HG03025 (cell line): ENCODE measurements at regions not wholly inside any gene's neighbourhood (a gene's known extent, or its start where the extent isn't known, plus 50 kb on each side); places are given as distances from the start of the nearest gene placed in this dataset.

Experiments
- ATAC-seq: cut with Tn5 transposase; IDR thresholded peaks from one replicate; pipeline ENCODE4 v1.9.1; 2021; ENCODE audit warnings: mild to moderate bottlenecking, moderate library complexity; ENCODE audit not compliant: unreplicated experiment, low FRiP score

DNA sequence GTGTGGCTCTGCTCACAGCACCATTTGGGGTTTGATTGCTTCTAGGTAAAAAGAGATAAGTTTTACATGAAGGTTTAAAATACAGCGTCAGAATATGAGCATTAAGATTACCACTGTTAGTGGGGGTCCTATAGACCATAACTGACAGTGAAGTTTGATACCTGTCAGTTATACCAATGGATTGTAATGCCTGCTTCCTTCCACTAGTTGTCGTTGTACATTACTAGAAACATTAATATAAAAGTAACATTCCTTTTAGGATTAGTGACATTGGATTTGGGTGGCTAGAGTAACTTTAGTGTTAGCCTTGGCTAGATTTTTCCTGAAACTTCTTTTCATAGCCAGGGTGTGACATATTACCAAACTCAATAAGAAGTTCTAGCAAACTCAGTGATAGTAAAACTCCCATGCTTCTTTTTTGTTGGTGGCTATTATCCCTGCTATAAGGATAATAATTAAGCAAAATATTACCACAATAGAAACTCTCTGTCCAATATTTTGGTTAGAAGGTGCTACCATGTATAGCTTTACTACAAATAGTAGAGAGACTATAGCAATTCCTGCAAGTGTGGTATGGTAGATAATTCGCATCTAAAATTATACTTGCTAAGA, 57.1 kb downstream of the FAM181B start:
- ATAC-seq, result no peak

DNA sequence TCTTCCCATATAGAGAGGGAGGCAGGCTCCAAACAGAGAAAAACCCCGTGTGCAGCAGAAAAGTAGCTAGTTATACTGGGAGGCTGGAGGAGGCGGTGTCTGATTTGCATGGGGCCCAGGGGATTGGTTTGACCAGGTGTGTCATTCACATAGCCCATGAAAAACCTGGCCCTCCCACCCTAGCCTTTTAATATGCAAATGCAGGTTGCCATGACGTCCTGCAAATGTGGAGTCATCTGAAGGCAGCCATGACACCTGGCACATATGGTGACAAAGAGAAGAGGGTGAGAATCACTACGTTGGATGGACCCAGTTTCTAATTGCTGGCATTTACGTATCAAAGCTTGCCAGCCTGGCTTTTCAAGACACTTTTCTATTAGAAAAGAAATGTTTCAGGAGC, 57.8 kb downstream of the FAM181B start:
- ATAC-seq, result no peak

DNA sequence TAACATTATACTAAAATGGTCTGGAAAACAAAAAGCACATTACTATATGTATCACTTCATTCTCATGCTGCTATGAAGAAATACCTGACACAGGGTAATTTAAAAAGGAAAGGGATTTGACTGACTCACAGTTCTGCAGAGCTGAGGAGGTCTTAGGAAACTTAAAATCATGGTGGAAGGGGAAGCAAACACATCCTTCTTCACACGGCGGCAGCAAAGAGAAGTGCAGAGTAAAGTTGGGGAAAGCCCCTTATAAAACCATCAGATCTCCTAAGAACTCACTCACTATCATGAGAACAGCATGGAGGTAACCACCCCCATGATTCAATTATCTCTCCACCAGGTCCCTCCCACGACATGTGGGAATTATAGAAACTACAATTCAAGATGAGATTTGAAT, 60.0 kb downstream of the FAM181B start:
- ATAC-seq, result no peak

DNA sequence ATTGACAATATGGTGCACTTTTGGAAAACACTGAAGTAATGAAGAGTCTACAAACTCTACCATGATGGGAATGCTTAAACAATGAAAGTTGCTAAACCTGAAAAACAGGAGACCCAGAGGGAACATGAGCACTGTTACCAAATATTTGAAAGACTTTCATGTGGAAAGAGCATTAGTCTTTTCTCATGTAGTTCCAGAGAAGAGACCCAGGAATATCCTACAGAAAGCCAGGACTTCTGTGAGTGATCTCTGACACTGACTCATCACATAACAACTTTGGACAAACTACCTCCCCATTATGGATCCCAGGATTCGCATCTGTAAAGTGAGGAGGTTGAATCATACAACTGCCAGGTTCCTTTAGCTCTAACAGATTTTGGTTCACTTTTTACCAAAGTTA, 62.2 kb downstream of the FAM181B start:
- no peak for ATAC-seq

DNA sequence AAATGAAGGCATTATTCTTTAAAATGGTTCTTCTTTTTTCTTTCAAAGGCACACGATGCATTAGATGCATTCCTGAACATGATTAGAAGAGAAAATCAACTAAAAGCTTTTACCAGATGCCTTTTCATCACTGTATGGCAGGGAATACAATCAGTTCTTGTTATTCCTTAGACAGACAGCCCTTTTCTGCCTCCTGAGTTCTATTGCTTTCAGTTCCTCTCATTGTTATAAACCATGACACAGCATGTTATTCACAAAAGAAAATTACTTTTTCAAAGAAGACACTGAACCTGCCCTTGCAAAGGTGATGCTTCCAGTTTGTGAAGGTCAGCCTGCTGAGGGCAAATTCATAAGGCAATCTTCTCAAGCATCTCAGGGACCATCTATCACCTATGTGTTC, 70.1 kb downstream of the FAM181B start:
- ATAC-seq, result no peak

DNA sequence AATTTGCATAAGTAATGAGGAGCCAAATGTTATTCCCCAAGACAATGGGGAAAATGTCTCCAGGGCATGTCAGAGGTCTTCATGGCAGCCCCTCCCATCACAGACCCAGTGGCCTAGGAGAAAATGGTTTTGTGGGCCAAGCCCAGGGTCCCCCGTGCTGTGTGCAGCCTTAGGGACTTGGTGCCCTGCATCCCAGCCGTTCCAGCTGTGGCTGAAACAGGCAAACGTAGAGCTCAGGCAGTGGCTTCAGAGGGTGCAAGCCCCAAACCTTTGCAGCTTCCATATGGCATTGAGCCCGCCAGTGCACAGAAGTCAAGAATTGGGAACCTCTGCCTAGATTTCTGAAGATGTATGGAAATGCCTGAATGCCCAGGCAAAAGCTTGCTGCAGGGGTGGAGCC, 79.9 kb downstream of the FAM181B start:
- no peak for ATAC-seq

DNA sequence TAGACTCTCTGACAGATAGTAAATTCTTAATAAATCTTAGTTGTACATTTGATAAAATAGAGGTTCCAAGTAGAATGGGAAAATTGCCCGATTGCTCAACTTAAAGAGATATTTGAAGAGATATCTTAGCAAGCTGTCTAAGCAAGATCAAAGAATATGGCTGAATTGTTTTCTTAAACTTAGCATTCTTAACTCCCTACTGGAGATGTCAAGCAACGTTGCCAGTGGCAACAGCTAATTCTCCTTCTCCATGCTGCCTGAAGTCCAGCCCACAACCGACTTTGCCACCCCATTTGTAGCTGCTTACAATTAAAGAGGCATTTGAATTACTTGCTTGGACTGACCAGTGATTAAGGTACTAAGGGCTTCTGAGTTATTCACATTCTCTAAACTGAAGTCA, 94.4 kb downstream of the FAM181B start:
- ATAC-seq, result no peak

DNA sequence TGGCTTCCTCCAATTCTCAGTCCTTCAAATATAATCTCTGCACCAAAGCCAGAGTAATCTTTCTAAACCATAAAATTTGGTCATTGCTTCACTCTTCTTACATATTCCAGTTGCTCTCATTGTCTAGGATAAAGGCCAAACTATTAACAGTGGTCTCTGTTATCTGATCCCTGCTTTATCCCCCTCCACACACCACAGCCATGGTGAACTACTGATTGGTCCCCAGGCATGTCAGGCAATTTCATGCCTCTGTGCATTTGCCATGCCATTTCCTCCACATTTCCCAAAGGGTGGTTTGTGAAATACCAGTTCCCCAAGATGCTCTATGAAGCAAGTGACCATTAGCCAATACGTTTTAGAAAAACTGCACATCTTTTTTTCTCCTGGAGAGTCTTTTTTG, 97.0 kb downstream of the FAM181B start:
- no peak for ATAC-seq

DNA sequence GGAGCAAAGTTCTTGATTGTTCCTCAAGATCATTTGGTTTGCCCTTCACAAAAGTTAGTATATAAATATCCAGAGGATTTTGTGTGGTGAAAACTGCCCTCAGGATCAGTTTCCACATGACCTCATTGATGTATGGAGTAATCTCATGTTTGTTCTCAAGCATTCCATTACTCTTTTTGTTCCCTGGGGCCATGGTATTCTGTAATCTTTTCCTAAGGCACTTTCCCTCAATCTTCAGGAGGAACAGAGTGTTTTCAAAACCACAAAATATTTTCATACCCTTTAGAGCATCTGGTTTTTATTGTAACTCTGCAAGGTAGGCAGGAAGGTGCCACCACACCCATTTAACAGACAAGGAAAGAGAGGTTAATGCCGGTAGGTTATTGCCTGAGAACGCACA, 99.6 kb downstream of the FAM181B start:
- no peak for ATAC-seq

DNA sequence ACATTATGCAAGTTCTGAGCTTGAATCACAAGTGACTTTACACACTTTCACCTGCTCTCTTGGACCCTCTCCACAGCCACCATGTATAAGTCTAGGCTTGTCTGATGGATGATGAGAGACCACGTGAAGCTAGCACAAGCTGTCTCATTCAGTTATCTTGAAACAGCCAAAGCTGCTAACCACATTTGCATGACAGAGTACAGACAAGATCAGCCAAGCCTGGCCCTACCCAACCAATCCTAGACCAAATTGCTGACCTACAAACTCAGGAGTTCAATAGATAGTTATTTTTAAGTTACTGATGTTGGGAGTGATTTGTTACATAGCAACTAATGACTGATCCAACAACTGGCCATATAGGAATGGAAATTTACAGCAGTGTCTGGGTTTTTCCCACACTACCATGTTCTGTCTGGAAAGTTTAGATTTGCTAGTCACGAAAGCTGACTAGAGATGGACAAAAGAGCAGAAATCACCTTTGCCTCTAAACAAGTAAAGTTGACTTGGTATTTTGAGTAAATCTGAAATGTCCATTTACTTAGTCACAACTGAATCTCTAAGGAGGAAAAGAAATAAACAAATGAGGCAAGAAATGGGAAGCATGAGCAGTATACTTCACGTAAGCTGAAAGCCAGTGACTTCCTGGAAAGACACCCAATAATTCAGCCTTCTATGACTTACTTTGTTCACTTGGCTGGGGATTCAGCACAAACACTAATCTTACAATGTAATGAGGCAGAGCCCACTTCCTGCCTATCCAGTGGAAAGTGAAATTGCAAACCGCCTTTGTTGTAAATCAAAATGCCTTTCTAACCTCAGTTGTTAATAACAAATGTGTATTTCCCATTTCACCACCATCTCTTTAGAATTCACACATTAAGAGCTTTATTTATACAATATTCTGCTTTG, 101.7 kb downstream of the FAM181B start:
- ATAC-seq, result peak; percentile 81

DNA sequence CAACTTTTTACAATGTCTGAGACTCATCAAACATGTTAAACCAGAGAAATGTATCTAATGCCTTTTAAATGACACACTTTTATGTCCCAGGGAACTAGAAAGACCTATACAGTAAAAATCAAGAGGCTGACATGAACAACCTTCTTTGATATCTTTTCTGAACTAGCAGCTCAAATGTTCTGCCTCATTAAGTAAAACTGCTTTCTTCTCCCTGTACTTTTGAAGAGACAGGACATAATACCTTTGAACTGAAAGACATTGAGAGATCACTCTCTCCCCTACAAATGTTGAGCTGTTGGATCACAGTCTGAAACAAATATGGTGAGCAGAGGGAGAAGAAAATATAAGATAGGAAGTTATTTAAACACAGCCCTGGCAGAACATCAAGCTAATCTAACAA, 123.0 kb downstream of the FAM181B start:
- no peak for ATAC-seq

DNA sequence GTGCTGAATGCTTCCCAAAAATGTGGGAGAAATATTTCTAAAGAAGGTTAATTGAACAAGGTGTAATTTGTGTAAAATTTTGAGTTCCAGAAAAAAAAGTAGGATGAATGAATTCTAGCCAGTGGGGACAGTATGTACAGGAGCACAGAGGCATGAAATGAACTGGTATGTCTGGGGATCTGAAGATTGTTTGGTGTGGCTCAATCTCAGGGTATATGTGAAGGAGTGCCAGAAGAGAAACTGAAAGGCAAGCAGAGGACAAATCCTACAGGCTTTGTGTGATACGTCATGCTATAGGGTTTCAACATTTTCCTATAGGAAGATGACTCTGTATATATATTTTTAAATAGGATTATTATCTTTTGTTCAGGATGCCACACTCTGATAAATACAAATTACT, 126.9 kb downstream of the FAM181B start:
- no peak for ATAC-seq

DNA sequence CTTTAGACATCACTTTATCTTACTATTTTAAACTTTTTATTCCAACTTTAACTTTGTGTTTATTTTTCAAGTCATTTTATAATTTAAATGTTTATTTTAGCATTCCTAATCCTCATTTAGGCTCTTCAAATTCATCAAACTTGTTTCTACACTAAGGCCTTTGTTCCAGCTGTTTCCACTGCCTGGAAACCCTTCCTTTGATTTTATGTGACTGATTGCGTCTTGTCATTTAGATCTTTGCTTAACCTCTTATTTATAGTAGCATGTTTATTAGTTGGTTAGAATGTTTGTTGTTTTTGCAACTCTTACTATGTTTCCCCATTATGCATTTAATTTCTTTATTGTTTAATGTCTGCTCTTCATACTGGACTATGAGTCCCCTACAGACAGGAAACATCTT, 132.0 kb downstream of the FAM181B start:
- no peak for ATAC-seq

DNA sequence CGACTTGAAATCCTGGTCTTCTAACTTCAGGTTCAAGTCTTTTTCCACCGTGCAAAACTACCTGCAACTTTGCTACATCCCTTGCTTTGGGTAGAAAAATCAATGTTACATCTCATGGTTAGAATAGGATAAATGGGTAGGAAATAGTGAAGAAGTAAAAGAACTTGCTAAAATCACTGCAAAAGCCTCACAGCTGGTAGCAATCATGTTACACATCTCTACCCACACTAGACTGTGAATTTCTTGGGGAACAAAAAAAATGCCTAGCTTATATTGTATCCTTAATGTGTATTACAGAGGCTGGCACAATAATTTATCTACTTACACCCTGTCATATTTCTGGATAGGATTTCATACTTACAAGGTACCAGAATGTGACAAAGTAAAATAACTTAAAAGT, 133.8 kb downstream of the FAM181B start:
- no peak for ATAC-seq

DNA sequence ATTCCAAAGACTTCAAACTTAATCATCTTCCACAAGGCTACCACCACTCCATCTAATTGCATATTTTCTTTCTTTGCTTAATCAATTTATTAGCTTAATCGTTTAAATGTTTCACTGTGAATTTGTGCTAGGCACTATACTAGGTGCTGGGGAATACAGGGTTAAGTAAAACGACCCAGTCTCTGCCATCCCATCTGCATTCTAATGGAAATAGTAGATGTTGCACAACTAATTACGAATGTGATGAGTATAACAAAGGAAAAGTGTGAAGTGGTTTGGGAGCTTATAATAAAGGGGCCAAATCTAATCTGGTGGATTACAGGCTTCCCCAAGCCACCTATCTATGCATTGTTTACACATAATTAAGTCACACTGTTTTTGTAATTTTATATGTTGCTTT, 147.1 kb downstream of the FAM181B start:
- no peak for ATAC-seq

DNA sequence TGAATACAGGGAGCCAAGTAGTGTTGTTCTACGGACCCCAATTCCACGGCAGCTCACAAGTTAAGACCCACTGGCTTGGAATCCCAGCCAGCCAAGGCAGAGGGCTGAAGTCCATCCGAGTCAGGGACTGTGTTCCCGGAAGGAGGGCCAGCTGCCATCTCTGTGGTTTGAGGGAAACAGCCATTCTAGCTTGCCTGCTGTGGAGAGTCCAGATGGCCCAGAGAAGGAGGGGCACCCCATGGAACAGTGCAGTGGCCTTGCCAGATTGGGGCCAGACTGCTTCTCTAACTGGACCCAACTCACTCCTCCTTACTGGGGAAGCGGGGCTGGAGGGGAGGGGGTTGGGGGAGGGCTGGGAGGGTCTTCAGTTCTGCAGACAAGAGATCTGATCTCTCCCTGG, 156.4 kb downstream of the FAM181B start:
- no peak for ATAC-seq

DNA sequence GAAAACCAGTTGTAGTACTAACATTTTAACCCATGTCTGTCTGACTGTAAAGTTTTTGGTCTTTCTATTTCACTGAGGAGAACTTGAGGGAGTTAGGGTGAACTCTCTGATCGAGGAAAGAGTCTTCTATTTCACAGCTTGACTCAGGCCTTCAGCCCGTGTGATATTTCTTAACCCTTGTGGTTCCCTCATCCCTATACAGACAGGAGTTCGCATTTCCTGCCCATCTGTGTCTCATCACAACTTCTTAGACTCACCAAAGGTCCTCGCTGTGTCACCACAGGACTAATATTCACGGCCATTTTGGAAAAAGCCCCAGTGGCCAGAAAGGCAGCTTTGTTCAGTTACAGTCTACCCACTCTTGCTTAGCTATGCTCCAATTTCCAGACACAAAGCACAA, 172.8 kb downstream of the FAM181B start:
- no peak for ATAC-seq

DNA sequence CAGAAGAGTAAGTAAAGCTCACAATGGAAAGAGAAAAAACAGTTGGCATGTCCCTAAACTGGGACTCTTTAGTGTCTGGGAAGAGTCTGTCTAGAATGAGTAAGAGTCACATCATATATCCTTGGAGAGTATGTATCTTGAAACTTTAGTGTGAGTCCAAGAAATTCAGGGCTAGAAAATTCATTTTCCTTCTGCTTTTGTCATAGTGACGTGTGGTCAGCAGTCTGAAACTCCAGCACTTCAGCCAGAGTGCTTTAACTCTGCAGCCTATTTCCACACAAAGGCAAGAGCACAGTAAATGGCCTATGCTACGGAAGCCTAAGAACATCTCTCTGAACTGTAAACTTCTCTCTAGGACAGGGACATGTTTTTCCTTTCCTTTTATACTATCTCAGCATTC, 174.1 kb downstream of the FAM181B start:
- ATAC-seq, result no peak

DNA sequence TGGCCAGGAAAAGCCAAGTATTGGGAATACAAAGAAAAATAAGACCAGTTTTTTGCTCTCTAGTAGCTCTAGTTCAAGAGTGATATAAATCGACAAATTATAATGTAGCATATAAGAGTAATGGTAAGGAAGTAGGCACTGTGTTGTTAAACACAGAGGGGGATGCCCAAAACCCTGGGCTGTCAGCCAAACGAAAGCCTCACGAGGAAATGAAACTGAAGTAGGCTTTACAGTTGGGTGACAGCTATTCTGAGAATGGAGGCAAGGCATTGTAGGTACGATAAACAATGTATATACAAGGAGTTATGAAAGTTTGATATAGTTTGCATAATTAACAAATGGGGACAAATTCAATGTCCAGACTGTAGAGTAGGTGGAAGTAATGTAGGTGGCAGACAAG, 176.4 kb downstream of the FAM181B start:
- ATAC-seq, result peak; percentile 96

DNA sequence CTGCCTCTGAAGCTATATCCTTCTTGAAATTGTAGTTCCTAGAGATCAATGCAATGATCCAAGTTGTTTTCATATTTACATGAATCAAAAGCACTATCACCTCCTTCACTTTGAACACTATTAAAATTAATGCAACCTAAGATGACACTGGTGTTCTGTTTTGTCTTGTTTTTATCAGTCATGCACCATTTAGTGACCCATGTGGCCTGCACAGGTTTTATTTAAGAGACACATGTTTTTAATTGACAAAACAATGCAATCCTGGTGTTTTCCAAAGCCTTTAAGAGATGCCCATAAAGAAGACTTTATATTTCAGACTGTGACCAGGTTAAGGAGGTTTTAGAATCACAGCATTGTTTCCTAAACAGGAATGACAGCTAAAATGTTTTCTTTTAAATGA, 177.5 kb downstream of the FAM181B start:
- ATAC-seq, result no peak

DNA sequence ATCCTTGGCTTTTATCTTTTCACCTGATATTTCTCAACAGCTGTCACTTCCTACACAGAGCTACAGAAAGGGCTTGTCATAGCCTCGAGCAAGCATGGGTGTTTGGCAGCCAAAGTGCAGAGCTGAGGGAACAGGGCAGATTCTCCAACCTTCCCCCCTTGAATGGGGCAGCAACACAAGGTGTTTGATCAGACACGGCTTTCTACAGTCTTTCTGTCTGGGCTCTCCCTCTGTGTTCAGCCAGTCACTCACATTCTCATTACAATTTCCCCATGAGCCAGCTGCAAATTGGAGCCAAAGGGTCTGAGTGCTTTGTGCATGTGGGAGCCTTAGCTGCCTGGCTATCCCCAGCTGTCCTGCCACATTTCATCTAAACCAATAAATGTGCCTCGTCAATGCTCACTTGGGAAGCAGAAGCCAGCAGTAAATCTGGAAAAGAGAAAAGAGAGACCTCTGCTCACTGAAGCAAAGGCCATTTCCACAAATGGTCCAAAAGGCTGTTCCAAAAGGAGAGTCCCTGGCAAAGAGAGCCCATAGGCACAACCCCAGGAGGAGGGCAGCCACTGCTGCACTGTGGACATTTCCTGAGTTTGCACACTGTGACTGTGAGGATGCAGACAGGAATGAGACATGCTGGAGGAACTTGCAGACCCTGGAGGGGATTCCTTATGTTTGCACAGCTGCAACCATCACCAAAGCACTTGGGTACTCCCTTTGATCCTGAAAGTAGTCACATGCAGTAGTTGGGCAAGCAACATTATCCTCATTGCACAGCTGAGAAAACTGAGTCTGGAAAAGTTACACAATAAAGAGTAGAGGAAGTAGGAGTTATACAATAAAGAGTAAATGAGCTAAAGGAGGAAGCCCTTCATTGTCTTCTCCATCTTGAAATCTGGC, 186.8 kb downstream of the FAM181B start:
- no peak for ATAC-seq
